PC-9 (cell line): ENCODE measurements at regions not wholly inside any gene's neighbourhood (a gene's known extent, or its start where the extent isn't known, plus 50 kb on each side); places are given as distances from the start of the nearest gene placed in this dataset.

Experiments used
- BruUV-seq: library from RNA; stranded (reverse); fragments of 400-500 nt; replicated peaks from 2 replicates; lab custom pipeline; 2021; lab: Mats Ljungman, UMichigan
- CTCF ChIA-PET: fragments of 300-600 bp; sonication (Branson Sonifier 250); formaldehyde crosslinking; loops from one replicate; lab custom pipeline; 2022; ENCODE audit warnings: antibody characterized with exemption; lab: Charles Lee
- POLR2A ChIA-PET: fragments of 300-600 bp; sonication (Branson Sonifier 250); formaldehyde crosslinking; loops from one replicate; lab custom pipeline; 2022; ENCODE audit warnings: antibody characterized with exemption; ENCODE audit not compliant: unreplicated experiment; lab: Charles Lee
- DNase-seq, 2 experiments: peaks; one replicate each; pipeline versions ENCODE4 v3.0.0 to v3.0.0-alpha.2; 2015 to 2022; ENCODE audit warnings: mixed read lengths in 1 of 2
- H2AFZ ChIP-seq: fragments of 200-600 bp; sonication (generic); 2 replicates; pipeline ENCODE4 v1.8.1; 2017; ENCODE audit warnings: antibody characterized with exemption
- H3F3A ChIP-seq: fragments of 200-600 bp; sonication (generic); 2 replicates; pipeline ENCODE4 v1.8.1; 2017; ENCODE audit warnings: antibody characterized with exemption, mild to moderate bottlenecking, low read depth; ENCODE audit not compliant: insufficient read depth
- H3K27ac ChIP-seq: fragments of 200-600 bp; sonication (generic); 2 replicates; pipeline ENCODE4 v1.6.1; 2016; ENCODE audit warnings: mixed run types
- H3K27me3 ChIP-seq: fragments of 200-600 bp; sonication (generic); 2 replicates; pipeline ENCODE4 v1.6.1; 2016; ENCODE audit warnings: low read depth, mixed run types; ENCODE audit not compliant: insufficient read depth
- H3K36me3 ChIP-seq: fragments of 200-600 bp; sonication (generic); 2 replicates; pipeline ENCODE4 v1.6.1; 2016; ENCODE audit warnings: low read depth, mixed run types
- H3K4me1 ChIP-seq: fragments of 200-600 bp; sonication (generic); replicated peaks from 2 replicates; pipeline ENCODE4 v1.6.1; 2016; ENCODE audit warnings: mixed run types; ENCODE audit not compliant: insufficient read depth
- H3K4me2 ChIP-seq: fragments of 200-600 bp; sonication (generic); 2 replicates; pipeline ENCODE4 v1.6.1; 2017; ENCODE audit warnings: mixed run types
- H3K4me3 ChIP-seq: fragments of 200-600 bp; sonication (generic); 2 replicates; pipeline ENCODE4 v1.6.1; 2016; ENCODE audit warnings: mixed run types
- H3K79me2 ChIP-seq: fragments of 200-600 bp; sonication (generic); 2 replicates; pipeline ENCODE4 v1.6.1; 2017; ENCODE audit warnings: low read depth, mixed run types
- H3K9me2 ChIP-seq: fragments of 200-600 bp; sonication (generic); 2 replicates; pipeline ENCODE4 v1.8.1; 2017; ENCODE audit warnings: mild to moderate bottlenecking; ENCODE audit not compliant: insufficient read depth
- H3K9me3 ChIP-seq: fragments of 200-600 bp; sonication (generic); 2 replicates; pipeline ENCODE4 v1.8.1; 2016; ENCODE audit warnings: low read depth; ENCODE audit not compliant: insufficient read depth
- H4K20me1 ChIP-seq: fragments of 200-600 bp; sonication (generic); 2 replicates; pipeline ENCODE4 v1.8.1; 2017; ENCODE audit not compliant: insufficient read depth
- EZH2 ChIP-seq: fragments of 200-600 bp; sonication (generic); IDR thresholded peaks from 2 replicates; pipeline ENCODE4 v1.8.0; 2017; ENCODE audit warnings: antibody characterized with exemption, low read depth
- intact Hi-C: fragments of 100-400 bp; cut with micrococcal nuclease; formaldehyde crosslinking; loops from one replicate; pipeline ENCODE4 v1.10.0; 2022; ENCODE audit not compliant: unreplicated experiment
- TF ChIP-seq, protein P1 (sequence below): fragments of 200-600 bp; sonication (generic); conservative IDR thresholded peaks from 2 replicates; pipeline ENCODE4 v1.6.1; 2017; ENCODE audit warnings: mixed run types, antibody characterized with exemption, mild to moderate bottlenecking, moderate library complexity

DNA sequence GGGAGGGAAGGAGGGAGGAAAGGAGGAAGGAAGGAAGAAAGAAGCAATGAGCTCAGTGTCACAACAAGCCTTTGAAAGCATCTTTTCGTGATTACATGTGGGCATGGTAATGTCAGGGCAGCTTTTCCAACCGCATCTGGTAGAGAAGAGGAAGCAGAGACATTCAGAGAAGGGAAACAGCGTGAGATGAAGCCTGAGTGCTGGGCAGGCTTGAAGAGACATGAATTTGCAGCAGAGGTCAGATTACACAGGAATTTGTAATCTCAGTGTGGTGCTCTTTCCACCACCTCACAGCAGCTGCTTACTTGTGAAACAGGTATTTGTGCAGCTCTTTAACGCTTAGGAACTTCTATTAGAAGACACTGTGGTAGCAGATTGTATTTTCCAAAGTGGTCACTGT is 289.5 kb upstream of the C11orf87 start:
- Histone ChIP-seq H3K27me3 (no peaks in the 10 kb centered on the region), H3K27ac (no peak overlapping the region), H3K9me2 (no peaks in the 10 kb centered on the region), H2AFZ (no peak overlapping the region), H3K4me2 (no peak overlapping the region), H3K9me3 (no peaks in the 10 kb centered on the region), H3K4me1 (no peaks in the 10 kb centered on the region), H3K4me3 (no peak overlapping the region), H4K20me1 (no peaks in the 10 kb centered on the region), H3K79me2 (no peaks in the 10 kb centered on the region), H3F3A (no peaks in the 10 kb centered on the region; the same call in 1 of the 2 replicates), H3K36me3 (no peaks in the 10 kb centered on the region)
- CTCF ChIA-PET = no interaction called here
- TF ChIP-seq, protein P1, sequence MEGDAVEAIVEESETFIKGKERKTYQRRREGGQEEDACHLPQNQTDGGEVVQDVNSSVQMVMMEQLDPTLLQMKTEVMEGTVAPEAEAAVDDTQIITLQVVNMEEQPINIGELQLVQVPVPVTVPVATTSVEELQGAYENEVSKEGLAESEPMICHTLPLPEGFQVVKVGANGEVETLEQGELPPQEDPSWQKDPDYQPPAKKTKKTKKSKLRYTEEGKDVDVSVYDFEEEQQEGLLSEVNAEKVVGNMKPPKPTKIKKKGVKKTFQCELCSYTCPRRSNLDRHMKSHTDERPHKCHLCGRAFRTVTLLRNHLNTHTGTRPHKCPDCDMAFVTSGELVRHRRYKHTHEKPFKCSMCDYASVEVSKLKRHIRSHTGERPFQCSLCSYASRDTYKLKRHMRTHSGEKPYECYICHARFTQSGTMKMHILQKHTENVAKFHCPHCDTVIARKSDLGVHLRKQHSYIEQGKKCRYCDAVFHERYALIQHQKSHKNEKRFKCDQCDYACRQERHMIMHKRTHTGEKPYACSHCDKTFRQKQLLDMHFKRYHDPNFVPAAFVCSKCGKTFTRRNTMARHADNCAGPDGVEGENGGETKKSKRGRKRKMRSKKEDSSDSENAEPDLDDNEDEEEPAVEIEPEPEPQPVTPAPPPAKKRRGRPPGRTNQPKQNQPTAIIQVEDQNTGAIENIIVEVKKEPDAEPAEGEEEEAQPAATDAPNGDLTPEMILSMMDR = no peak
- TF ChIP-seq EZH2 = no peak
- intact Hi-C loops = no loop called here
- DNase-seq = no peak
- POLR2A ChIA-PET = interaction anchor here (0.6 kb wide), 1 partner anchor 84 kb away, joined by 7 read pairs; no protein-coding TSS in a partner anchor
- BruUV-seq = no TSS peak

GRCh38 chr11:109133159-109133558 is 288.8 kb upstream of the C11orf87 start:
- no TSS peak for BruUV-seq
- no peaks in the 10 kb centered on the region; the same call in 1 of the 2 replicates for H3F3A ChIP-seq
- no peaks in the 10 kb centered on the region for H3K79me2 ChIP-seq
- ChIA-PET CTCF (no interaction called here), POLR2A (no interaction called here)
- H3K9me2 ChIP-seq = no peaks in the 10 kb centered on the region
- no peak overlapping the region for H3K4me2 ChIP-seq
- intact Hi-C loops = no loop called here
- no peaks in the 10 kb centered on the region for H3K36me3 ChIP-seq
- no peaks in the 10 kb centered on the region for H3K27me3 ChIP-seq
- H3K4me1 ChIP-seq = no peaks in the 10 kb centered on the region
- H3K27ac ChIP-seq = no peak overlapping the region
- H4K20me1 ChIP-seq = no peaks in the 10 kb centered on the region
- no peaks in the 10 kb centered on the region for H3K9me3 ChIP-seq
- TF ChIP-seq, protein P1 = no peak
- no peak for TF ChIP-seq EZH2
- no peak for DNase-seq
- no peak overlapping the region for H2AFZ ChIP-seq
- no peak overlapping the region for H3K4me3 ChIP-seq

- CTCF ChIA-PET = no interaction called here
- BruUV-seq = no TSS peak
- Histone ChIP-seq H3K4me2 (no peak overlapping the region), H3K27ac (no peak overlapping the region), H3K9me2 (no peaks in the 10 kb centered on the region), H3K79me2 (no peaks in the 10 kb centered on the region), H4K20me1 (no peaks in the 10 kb centered on the region), H3K27me3 (no peaks in the 10 kb centered on the region), H2AFZ (no peak overlapping the region), H3F3A (no peaks in the 10 kb centered on the region; the same call in 1 of the 2 replicates), H3K36me3 (no peaks in the 10 kb centered on the region), H3K4me1 (no peaks in the 10 kb centered on the region), H3K9me3 (no peaks in the 10 kb centered on the region), H3K4me3 (no peak overlapping the region)
- POLR2A ChIA-PET = no interaction called here
- intact Hi-C loops = no loop called here
- no peak for TF ChIP-seq EZH2
- TF ChIP-seq, protein P1 = no peak
- no peak for DNase-seq
Measured at GRCh38 chr11:109135627-109136026, 286.4 kb upstream of the C11orf87 start.
